ENCODE measurements at regions not wholly inside any gene's neighbourhood (a gene's known extent, or its start where the extent isn't known, plus 50 kb on each side); places are given as distances from the start of the nearest gene placed in this dataset.

DNA sequence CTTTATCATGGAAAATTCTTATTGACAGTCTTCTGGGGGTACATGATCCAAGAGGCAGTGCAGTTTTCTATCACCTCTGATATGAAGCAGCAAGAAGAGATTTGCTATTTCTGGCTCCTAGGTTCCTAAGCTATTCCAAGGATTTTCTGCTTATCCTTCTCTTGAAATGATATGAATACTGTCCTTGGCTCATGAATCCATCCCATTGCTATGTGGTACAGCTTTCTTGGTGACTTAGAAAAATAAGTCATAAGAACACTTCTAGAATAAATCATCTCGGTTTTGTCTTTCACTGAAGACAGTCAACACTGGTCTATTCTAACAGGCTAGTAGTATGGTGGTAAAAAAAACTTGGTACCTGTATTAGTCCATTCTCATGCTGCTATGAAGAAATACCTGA, 333.6 kb upstream of the RASGRP1 start:
- ChIA-PET CTCF (interaction anchor here (0.7 kb wide), 2 partner anchors 81 to 87 kb away, joined by 3 read pairs; no protein-coding TSS in a partner anchor), POLR2A (no interaction called here)
- TF ChIP-seq MYC (IDR thresholded peaks at IDR 0.05; ENCODE audit: borderline replicate concordance, low read length): no peak
- no peak for TF ChIP-seq POLR2AphosphoS2 (conservative IDR thresholded peaks at IDR 0.05; ENCODE audit: low read length)
- TF ChIP-seq, protein P1, sequence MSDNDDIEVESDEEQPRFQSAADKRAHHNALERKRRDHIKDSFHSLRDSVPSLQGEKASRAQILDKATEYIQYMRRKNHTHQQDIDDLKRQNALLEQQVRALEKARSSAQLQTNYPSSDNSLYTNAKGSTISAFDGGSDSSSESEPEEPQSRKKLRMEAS (IDR thresholded peaks at IDR 0.05): no peak
- TF ChIP-seq TP53 (CRISPR knock-in tag; IDR thresholded peaks at IDR 0.05): no peak
- TF ChIP-seq ESRRA (IDR thresholded peaks at IDR 0.05; ENCODE audit: borderline replicate concordance, low read length): no peak
- TF ChIP-seq, protein P2, sequence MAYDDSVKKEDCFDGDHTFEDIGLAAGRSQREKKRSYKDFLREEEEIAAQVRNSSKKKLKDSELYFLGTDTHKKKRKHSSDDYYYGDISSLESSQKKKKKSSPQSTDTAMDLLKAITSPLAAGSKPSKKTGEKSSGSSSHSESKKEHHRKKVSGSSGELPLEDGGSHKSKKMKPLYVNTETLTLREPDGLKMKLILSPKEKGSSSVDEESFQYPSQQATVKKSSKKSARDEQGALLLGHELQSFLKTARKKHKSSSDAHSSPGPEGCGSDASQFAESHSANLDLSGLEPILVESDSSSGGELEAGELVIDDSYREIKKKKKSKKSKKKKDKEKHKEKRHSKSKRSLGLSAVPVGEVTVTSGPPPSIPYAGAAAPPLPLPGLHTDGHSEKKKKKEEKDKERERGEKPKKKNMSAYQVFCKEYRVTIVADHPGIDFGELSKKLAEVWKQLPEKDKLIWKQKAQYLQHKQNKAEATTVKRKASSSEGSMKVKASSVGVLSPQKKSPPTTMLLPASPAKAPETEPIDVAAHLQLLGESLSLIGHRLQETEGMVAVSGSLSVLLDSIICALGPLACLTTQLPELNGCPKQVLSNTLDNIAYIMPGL (CRISPR knock-in tag; IDR thresholded peaks at IDR 0.05; ENCODE audit: borderline replicate concordance): no peak
- no peak for TF ChIP-seq ZSCAN20 (CRISPR knock-in tag; IDR thresholded peaks at IDR 0.05)
- no peak for TF ChIP-seq CHD2 (IDR thresholded peaks at IDR 0.05; ENCODE audit: low read length, partially characterized antibody)
- no peak for TF ChIP-seq RAD21 (conservative IDR thresholded peaks at IDR 0.05 in 1 of 2, IDR thresholded peaks at IDR 0.05 in 1 of 2)
- no peak for TF ChIP-seq CBX2 (IDR thresholded peaks at IDR 0.05; ENCODE audit: borderline replicate concordance, low read depth)
- TF ChIP-seq, protein P3, sequence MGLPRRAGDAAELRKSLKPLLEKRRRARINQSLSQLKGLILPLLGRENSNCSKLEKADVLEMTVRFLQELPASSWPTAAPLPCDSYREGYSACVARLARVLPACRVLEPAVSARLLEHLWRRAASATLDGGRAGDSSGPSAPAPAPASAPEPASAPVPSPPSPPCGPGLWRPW (IDR thresholded peaks at IDR 0.05): no peak
- no peak for TF ChIP-seq FOSB (CRISPR knock-in tag; IDR thresholded peaks at IDR 0.05)
- TF ChIP-seq, protein P4, sequence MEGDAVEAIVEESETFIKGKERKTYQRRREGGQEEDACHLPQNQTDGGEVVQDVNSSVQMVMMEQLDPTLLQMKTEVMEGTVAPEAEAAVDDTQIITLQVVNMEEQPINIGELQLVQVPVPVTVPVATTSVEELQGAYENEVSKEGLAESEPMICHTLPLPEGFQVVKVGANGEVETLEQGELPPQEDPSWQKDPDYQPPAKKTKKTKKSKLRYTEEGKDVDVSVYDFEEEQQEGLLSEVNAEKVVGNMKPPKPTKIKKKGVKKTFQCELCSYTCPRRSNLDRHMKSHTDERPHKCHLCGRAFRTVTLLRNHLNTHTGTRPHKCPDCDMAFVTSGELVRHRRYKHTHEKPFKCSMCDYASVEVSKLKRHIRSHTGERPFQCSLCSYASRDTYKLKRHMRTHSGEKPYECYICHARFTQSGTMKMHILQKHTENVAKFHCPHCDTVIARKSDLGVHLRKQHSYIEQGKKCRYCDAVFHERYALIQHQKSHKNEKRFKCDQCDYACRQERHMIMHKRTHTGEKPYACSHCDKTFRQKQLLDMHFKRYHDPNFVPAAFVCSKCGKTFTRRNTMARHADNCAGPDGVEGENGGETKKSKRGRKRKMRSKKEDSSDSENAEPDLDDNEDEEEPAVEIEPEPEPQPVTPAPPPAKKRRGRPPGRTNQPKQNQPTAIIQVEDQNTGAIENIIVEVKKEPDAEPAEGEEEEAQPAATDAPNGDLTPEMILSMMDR (IDR thresholded peaks at IDR 0.05): no peak
- Histone ChIP-seq H3K4me2 (no peak overlapping the region), H3K9me3 (peaks cover 2% of the 10 kb centered on the region; the same call in 2 of the 3 replicates), H3K4me3 (no peak overlapping the region), H3K4me1 (peaks cover 27% of the 10 kb centered on the region), H3K27ac (no peak overlapping the region)
- no peak for DNase-seq (ENCODE audit: low read depth in 1 of 2, low spot score in 1 of 2)
- FAIRE-seq: no peak
- 68% methylated on average over 1 of the region's 1 CpG for WGBS (ENCODE audit: missing lambda C conversion rate)
- ATAC-seq: no peak

DNA sequence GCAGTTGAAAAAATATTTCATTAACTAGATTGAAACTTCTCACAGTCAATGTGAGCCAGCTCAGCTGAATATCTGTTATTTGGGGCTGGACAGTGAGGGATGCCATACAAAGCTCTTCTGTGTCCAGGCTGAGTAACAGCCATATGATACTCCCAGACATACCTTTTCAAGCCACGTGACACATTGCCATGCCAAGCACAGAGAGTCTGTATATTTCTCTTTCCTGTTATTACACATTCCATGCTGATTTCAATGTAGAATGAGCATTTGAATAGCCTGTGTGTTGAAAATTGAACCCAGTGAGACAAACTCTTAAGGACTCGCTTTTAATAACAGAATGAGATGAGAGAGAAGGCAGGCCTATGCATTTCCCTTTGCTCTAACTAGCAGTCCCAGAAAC, 334.7 kb upstream of the RASGRP1 start:
- no peak overlapping the region for H3K4me3 ChIP-seq
- peaks cover 18% of the 10 kb centered on the region for H3K4me1 ChIP-seq
- H3K27ac ChIP-seq: no peak overlapping the region
- WGBS (ENCODE audit: missing lambda C conversion rate): 78% methylated on average over 2 of the region's 2 CpGs
- FAIRE-seq (no peak), DNase-seq (ENCODE audit: low read depth in 1 of 2, low spot score in 1 of 2) (no peak), ATAC-seq (no peak)
- peaks cover 2% of the 10 kb centered on the region; the same call in 2 of the 3 replicates for H3K9me3 ChIP-seq
- no peak for TF ChIP-seq MYC (IDR thresholded peaks at IDR 0.05; ENCODE audit: borderline replicate concordance, low read length)
- TF ChIP-seq, protein P1 (IDR thresholded peaks at IDR 0.05): no peak
- no peak for TF ChIP-seq CEBPB (IDR thresholded peaks at IDR 0.05)
- TF ChIP-seq GATA3 (IDR thresholded peaks at IDR 0.05; ENCODE audit: borderline replicate concordance): no peak
- no peak for TF ChIP-seq HOXB5 (CRISPR knock-in tag; IDR thresholded peaks at IDR 0.05)
- TF ChIP-seq HDAC2 (IDR thresholded peaks at IDR 0.05): no peak
- no peak for TF ChIP-seq MAZ (IDR thresholded peaks at IDR 0.05; ENCODE audit: borderline replicate concordance, low read depth, low read length)
- TF ChIP-seq FOSL2 (IDR thresholded peaks at IDR 0.05): no peak
- no peak for TF ChIP-seq FOSL2 (CRISPR knock-in tag; IDR thresholded peaks at IDR 0.05)
- no peak for TF ChIP-seq ZNF302 (CRISPR knock-in tag; IDR thresholded peaks at IDR 0.05)
- TF ChIP-seq PHF8 (IDR thresholded peaks at IDR 0.05; ENCODE audit: borderline replicate concordance, low read depth): no peak
- no peak overlapping the region for H3K4me2 ChIP-seq
- POLR2A ChIA-PET: no interaction called here
- CTCF ChIA-PET: no interaction called here

All from A549 (cell line).